GM23338 (cell line): ENCODE measurements at regions not wholly inside any gene's neighbourhood (a gene's known extent, or its start where the extent isn't known, plus 50 kb on each side); places are given as distances from the start of the nearest gene placed in this dataset.

ENCODE experiments used
- ATAC-seq: fragments of 200-7000 bp; cut with Tn5 transposase; 3 replicates; pipeline ENCODE4 v1.9.1; 2020
- DNase-seq: peaks from one replicate; pipeline ENCODE4 v3.0.0-alpha.2; 2015; ENCODE audit warnings: low spot score
- H2AFZ ChIP-seq: fragments of 200-600 bp; sonication (generic); 2 replicates; pipeline ENCODE4 v1.8.0; 2016; ENCODE audit warnings: antibody characterized with exemption, mild to moderate bottlenecking, moderate library complexity
- H3F3A ChIP-seq: fragments of 200-600 bp; sonication (generic); replicated peaks from 2 replicates; pipeline ENCODE4 v1.8.0; 2017; ENCODE audit warnings: antibody characterized with exemption, mixed run types, low read depth
- H3K27ac ChIP-seq: fragments of 200-600 bp; sonication (generic); 2 replicates; pipeline ENCODE4 v1.6.1; 2016; ENCODE audit warnings: low read depth
- H3K27me3 ChIP-seq: fragments of 200-600 bp; sonication (generic); 2 replicates; pipeline ENCODE4 v1.8.0; 2016; ENCODE audit warnings: mild to moderate bottlenecking, mixed run types, moderate library complexity; ENCODE audit not compliant: insufficient read depth
- H3K36me3 ChIP-seq: fragments of 200-600 bp; sonication (generic); 2 replicates; pipeline ENCODE4 v1.8.0; 2016; ENCODE audit warnings: mild to moderate bottlenecking; ENCODE audit not compliant: insufficient read depth
- H3K4me1 ChIP-seq: fragments of 200-600 bp; sonication (generic); 2 replicates; pipeline ENCODE4 v1.8.0; 2016; ENCODE audit warnings: mild to moderate bottlenecking, moderate library complexity; ENCODE audit not compliant: insufficient read depth
- H3K4me2 ChIP-seq: fragments of 200-600 bp; sonication (generic); 2 replicates; pipeline ENCODE4 v1.7.1; 2017; ENCODE audit warnings: mixed run types
- H3K4me3 ChIP-seq: fragments of 200-600 bp; sonication (generic); 2 replicates; pipeline ENCODE4 v1.6.1; 2016; ENCODE audit warnings: mixed run types
- H3K79me2 ChIP-seq: fragments of 200-600 bp; sonication (generic); replicated peaks from 2 replicates; pipeline ENCODE4 v1.8.0; 2017; ENCODE audit warnings: mild to moderate bottlenecking; ENCODE audit not compliant: insufficient read depth
- H3K9me2 ChIP-seq: fragments of 200-600 bp; sonication (generic); 2 replicates; pipeline ENCODE4 v1.8.0; 2017; ENCODE audit not compliant: insufficient read depth
- H4K20me1 ChIP-seq: fragments of 200-600 bp; sonication (generic); replicated peaks from 2 replicates; pipeline ENCODE4 v1.8.0; 2017; ENCODE audit warnings: mild to moderate bottlenecking; ENCODE audit not compliant: insufficient read depth
- H3K27ac Mint-ChIP-seq: 2 replicates; pipeline ENCODE4 v1.8.0; 2020; ENCODE audit warnings: inconsistent platforms, mild to moderate bottlenecking, moderate library complexity, mixed read lengths
- H3K27me3 Mint-ChIP-seq: 3 replicates; pipeline ENCODE4 v1.8.0; 2022; ENCODE audit warnings: low read depth, mild to moderate bottlenecking, moderate library complexity, mixed read lengths, inconsistent platforms; ENCODE audit not compliant: insufficient read depth, poor library complexity
- H3K36me3 Mint-ChIP-seq: 3 replicates; pipeline ENCODE4 v1.8.0; 2021; ENCODE audit warnings: low read depth, mild to moderate bottlenecking, inconsistent platforms, moderate library complexity, mixed read lengths
- H3K4me1 Mint-ChIP-seq: 3 replicates; pipeline ENCODE4 v1.8.0; 2020; ENCODE audit warnings: mild to moderate bottlenecking, inconsistent platforms, mixed read lengths
- H3K4me3 Mint-ChIP-seq: 3 replicates; pipeline ENCODE4 v1.8.0; 2021; ENCODE audit warnings: moderate library complexity, mild to moderate bottlenecking, inconsistent platforms, mixed read lengths
- H3K9me3 Mint-ChIP-seq: 3 replicates; pipeline ENCODE4 v1.8.0; 2020; ENCODE audit warnings: moderate library complexity, mild to moderate bottlenecking, inconsistent platforms, mixed read lengths
- CREB1 ChIP-seq: fragments of 250-450 bp; sonication (Bioruptor Pico); IDR thresholded peaks from 2 replicates; pipeline ENCODE4 v1.5.0; 2020; ENCODE audit warnings: low read depth, mild to moderate bottlenecking, moderate library complexity
- CTCF ChIP-seq, 2 experiments: fragments of 200-600 bp in 1 of 2; sonication (generic) in 1 of 2; conservative IDR thresholded peaks; 2 replicates each; pipeline versions ENCODE4 v1.5.1 to v1.6.1; 2016 to 2017; ENCODE audit warnings: antibody characterized with exemption in 2 of 2, low read depth in 2 of 2, mild to moderate bottlenecking in 2 of 2, moderate library complexity in 1 of 2
- EZH2phosphoT487 ChIP-seq: fragments of 200-600 bp; sonication (generic); IDR thresholded peaks from one replicate; pipeline ENCODE4 v1.8.1; 2018; ENCODE audit warnings: antibody characterized with exemption; ENCODE audit not compliant: unreplicated experiment
- POLR2AphosphoS5 ChIP-seq: IDR thresholded peaks from 2 replicates; pipeline ENCODE4 v1.6.1; 2016; ENCODE audit warnings: antibody characterized with exemption, low read depth
- REST ChIP-seq: IDR thresholded peaks from one replicate; pipeline ENCODE4 v1.6.1; 2018; ENCODE audit warnings: antibody characterized with exemption; ENCODE audit not compliant: unreplicated experiment
- ZNF331 ChIP-seq: fragments of 250-450 bp; sonication (Bioruptor Pico); IDR thresholded peaks from 2 replicates; pipeline ENCODE4 v1.5.0; 2020; ENCODE audit warnings: low read depth, mild to moderate bottlenecking, moderate library complexity
- ZNF462 ChIP-seq: fragments of 250-450 bp; sonication (Bioruptor Pico); IDR thresholded peaks from 2 replicates; pipeline ENCODE4 v1.5.0; 2020; ENCODE audit warnings: mild to moderate bottlenecking, moderate library complexity

- Histone ChIP-seq H3K9me2 (0 out of 2 replicates have a peak, but pooled peaks cover 6% of the 10 kb centered on the region), H3F3A (no peaks in the 10 kb centered on the region), H3K27me3 (no peaks in the 10 kb centered on the region), H3K4me1 (peaks cover 10% of the 10 kb centered on the region; the same call in 1 of the 2 replicates), H3K27ac (no peak overlapping the region), H3K79me2 (no peaks in the 10 kb centered on the region), H3K36me3 (no peaks in the 10 kb centered on the region), H3K4me3 (no peak overlapping the region), H2AFZ (no peak overlapping the region), H3K4me2 (no peak overlapping the region), H4K20me1 (no peaks in the 10 kb centered on the region)
- Mint-ChIP-seq H3K4me3 (no peak overlapping the region), H3K36me3 (peaks cover 9% of the 10 kb centered on the region; the same call in 1 of the 3 replicates), H3K27me3 (no peaks in the 10 kb centered on the region), H3K9me3 (peaks cover 21% of the 10 kb centered on the region), H3K4me1 (peaks cover 11% of the 10 kb centered on the region), H3K27ac (no peak overlapping the region)
- TF ChIP-seq REST (no peak), CREB1 (CRISPR knock-in tag) (no peak), EZH2phosphoT487 (no peak), POLR2AphosphoS5 (no peak), ZNF462 (no peak), ZNF331 (CRISPR knock-in tag) (no peak), CTCF (conservative IDR thresholded peaks at IDR 0.05; ENCODE audit: low read depth in 2 of 2) (no peak)
- ATAC-seq (no peak), DNase-seq (no peak)
These were observed 401.6 kb downstream of the METTL4 start for GRCh38 chr18:2169656-2170055.
